Neural cell (in vitro differentiated cells): ENCODE measurements at regions not wholly inside any gene's neighbourhood (a gene's known extent, or its start where the extent isn't known, plus 50 kb on each side); places are given as distances from the start of the nearest gene placed in this dataset.

Source experiments
- EP300 ChIP-seq: fragments of 450-650 bp; conservative IDR thresholded peaks from 2 replicates; pipeline ENCODE4 v1.6.1; 2014; ENCODE audit warnings: antibody characterized with exemption, mild to moderate bottlenecking, moderate library complexity; ENCODE audit not compliant: poor library complexity, severe bottlenecking
- EZH2 ChIP-seq: fragments of 200-600, 300-800 bp; shearing (Covaris generic), sonication (generic); IDR thresholded peaks from 2 replicates; pipeline ENCODE4 v1.6.1; 2014; ENCODE audit warnings: antibody characterized with exemption, low read length, borderline replicate concordance, mild to moderate bottlenecking; ENCODE audit not compliant: insufficient read depth, poor library complexity, severe bottlenecking
- MXI1 ChIP-seq: fragments of 450-650 bp; conservative IDR thresholded peaks from 2 replicates; pipeline ENCODE4 v1.6.1; 2014; ENCODE audit warnings: antibody characterized with exemption, mild to moderate bottlenecking; ENCODE audit not compliant: poor library complexity, severe bottlenecking
- POLR2AphosphoS5 ChIP-seq: IDR thresholded peaks from 2 replicates; pipeline ENCODE4 v1.6.1; 2012
- SMC3 ChIP-seq: fragments of 450-650 bp; conservative IDR thresholded peaks from 2 replicates; pipeline ENCODE4 v1.6.1; 2014; ENCODE audit warnings: antibody characterized with exemption, mild to moderate bottlenecking, moderate library complexity; ENCODE audit not compliant: poor library complexity
- TAF1 ChIP-seq: IDR thresholded peaks from 2 replicates; pipeline ENCODE4 v1.6.1; 2012; ENCODE audit warnings: low read depth
- TF ChIP-seq, protein P1 (sequence below): fragments of 450-650 bp; IDR thresholded peaks from 2 replicates; pipeline ENCODE4 v1.5.1; 2014; ENCODE audit warnings: antibody characterized with exemption, mild to moderate bottlenecking, moderate library complexity; ENCODE audit not compliant: poor library complexity, severe bottlenecking
- TF ChIP-seq, protein P2 (sequence below): IDR thresholded peaks from 2 replicates; pipeline ENCODE4 v1.6.1; 2012; ENCODE audit warnings: borderline replicate concordance

DNA sequence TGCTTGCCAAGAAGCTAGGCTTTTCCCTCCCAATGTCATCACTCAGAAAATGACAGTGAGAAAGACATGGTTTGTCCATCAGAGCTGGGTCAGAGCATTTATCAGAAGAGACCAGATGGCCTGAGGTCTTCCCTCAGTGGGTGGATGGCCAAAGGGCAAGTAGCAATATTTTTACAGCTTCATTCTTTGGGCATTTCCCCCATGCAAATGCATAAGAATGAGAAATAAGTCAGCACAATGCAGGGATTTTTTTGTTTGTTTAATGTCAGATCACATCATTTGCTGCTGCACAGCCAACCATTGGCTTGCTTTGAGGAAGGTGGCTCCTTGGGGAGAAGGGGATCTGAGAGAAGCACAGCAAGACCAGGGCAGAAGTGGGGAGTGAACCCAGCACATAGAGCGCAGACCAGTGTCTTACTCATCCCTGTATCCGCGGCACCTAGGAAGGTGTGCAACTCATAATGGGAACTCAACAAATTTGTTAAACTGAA is 209.6 kb downstream of the SEMA6A start:
- TF ChIP-seq EZH2 (no peak), SMC3 (no peak), TAF1 (no peak), POLR2AphosphoS5 (no peak), MXI1 (no peak), EP300 (no peak)
- TF ChIP-seq, protein P1, sequence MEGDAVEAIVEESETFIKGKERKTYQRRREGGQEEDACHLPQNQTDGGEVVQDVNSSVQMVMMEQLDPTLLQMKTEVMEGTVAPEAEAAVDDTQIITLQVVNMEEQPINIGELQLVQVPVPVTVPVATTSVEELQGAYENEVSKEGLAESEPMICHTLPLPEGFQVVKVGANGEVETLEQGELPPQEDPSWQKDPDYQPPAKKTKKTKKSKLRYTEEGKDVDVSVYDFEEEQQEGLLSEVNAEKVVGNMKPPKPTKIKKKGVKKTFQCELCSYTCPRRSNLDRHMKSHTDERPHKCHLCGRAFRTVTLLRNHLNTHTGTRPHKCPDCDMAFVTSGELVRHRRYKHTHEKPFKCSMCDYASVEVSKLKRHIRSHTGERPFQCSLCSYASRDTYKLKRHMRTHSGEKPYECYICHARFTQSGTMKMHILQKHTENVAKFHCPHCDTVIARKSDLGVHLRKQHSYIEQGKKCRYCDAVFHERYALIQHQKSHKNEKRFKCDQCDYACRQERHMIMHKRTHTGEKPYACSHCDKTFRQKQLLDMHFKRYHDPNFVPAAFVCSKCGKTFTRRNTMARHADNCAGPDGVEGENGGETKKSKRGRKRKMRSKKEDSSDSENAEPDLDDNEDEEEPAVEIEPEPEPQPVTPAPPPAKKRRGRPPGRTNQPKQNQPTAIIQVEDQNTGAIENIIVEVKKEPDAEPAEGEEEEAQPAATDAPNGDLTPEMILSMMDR: no peak
- TF ChIP-seq, protein P2, sequence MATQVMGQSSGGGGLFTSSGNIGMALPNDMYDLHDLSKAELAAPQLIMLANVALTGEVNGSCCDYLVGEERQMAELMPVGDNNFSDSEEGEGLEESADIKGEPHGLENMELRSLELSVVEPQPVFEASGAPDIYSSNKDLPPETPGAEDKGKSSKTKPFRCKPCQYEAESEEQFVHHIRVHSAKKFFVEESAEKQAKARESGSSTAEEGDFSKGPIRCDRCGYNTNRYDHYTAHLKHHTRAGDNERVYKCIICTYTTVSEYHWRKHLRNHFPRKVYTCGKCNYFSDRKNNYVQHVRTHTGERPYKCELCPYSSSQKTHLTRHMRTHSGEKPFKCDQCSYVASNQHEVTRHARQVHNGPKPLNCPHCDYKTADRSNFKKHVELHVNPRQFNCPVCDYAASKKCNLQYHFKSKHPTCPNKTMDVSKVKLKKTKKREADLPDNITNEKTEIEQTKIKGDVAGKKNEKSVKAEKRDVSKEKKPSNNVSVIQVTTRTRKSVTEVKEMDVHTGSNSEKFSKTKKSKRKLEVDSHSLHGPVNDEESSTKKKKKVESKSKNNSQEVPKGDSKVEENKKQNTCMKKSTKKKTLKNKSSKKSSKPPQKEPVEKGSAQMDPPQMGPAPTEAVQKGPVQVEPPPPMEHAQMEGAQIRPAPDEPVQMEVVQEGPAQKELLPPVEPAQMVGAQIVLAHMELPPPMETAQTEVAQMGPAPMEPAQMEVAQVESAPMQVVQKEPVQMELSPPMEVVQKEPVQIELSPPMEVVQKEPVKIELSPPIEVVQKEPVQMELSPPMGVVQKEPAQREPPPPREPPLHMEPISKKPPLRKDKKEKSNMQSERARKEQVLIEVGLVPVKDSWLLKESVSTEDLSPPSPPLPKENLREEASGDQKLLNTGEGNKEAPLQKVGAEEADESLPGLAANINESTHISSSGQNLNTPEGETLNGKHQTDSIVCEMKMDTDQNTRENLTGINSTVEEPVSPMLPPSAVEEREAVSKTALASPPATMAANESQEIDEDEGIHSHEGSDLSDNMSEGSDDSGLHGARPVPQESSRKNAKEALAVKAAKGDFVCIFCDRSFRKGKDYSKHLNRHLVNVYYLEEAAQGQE: no peak
